ENCODE measurements at regions not wholly inside any gene's neighbourhood (a gene's known extent, or its start where the extent isn't known, plus 50 kb on each side); places are given as distances from the start of the nearest gene placed in this dataset.

GRCh38 chr15:37516621-37517020, 416.3 kb upstream of the MEIS2 start:
- Mint-ChIP-seq H3K27me3 (ENCODE audit: low read depth) (no peaks in the 10 kb centered on the region), H3K27ac (no peak overlapping the region), H3K9me3 (no peaks in the 10 kb centered on the region), H3K4me1 (no peaks in the 10 kb centered on the region), H3K36me3 (ENCODE audit: insufficient read depth in 1 of 3, low read depth in 3 of 3) (no peaks in the 10 kb centered on the region), H3K4me3 (no peak overlapping the region)
- no peak overlapping the region for H3T11ph ChIP-seq (ENCODE audit: low read length)
- no peaks in the 10 kb centered on the region for H3K9me3 ChIP-seq (ENCODE audit: control insufficient read depth, low read depth, low read length)
- H3K79me1 ChIP-seq (ENCODE audit: insufficient read depth, low read depth, low read length, poor library complexity, severe bottlenecking), result no peaks in the 10 kb centered on the region
- H2AK5ac ChIP-seq (ENCODE audit: insufficient read length, low read length), result no peak overlapping the region
- no peak overlapping the region for H3K9ac ChIP-seq (ENCODE audit: extremely low read depth, insufficient read length, low read length)
- no peak overlapping the region for H3K23ac ChIP-seq (ENCODE audit: insufficient read length, low read depth, low read length)
- H4K20me1 ChIP-seq (ENCODE audit: control insufficient read depth, insufficient read depth, insufficient read length), result no peaks in the 10 kb centered on the region
- H2BK12ac ChIP-seq (ENCODE audit: insufficient read length, low read depth, low read length), result no peak overlapping the region
- H2AFZ ChIP-seq (ENCODE audit: low read length), result no peak overlapping the region
- H3K4ac ChIP-seq (ENCODE audit: low read depth, low read length), result no peak overlapping the region
- H3K56ac ChIP-seq (ENCODE audit: insufficient read length, low read depth, low read length), result no peak overlapping the region
- no peak overlapping the region for H2BK5ac ChIP-seq (ENCODE audit: insufficient read length, low read length)
- no peaks in the 10 kb centered on the region for H3K23me2 ChIP-seq (ENCODE audit: insufficient read length, low read depth, low read length, poor library complexity, severe bottlenecking)
- H4K8ac ChIP-seq (replicated peaks; ENCODE audit: insufficient read length, low read depth, low read length), result no peak overlapping the region
- no CpG with 5 or more reads among the region's 3 CpGs for WGBS (ENCODE audit: extremely low coverage, insufficient read length, low lambda C conversion rate)
- no peak overlapping the region for H3K4me2 ChIP-seq (ENCODE audit: insufficient read depth, insufficient read length, low read length)
- no peak for TF ChIP-seq CTCF (conservative IDR thresholded peaks at IDR 0.05)
- H4K91ac ChIP-seq (ENCODE audit: insufficient read length, low read depth, low read length), result no peak overlapping the region
- no peak overlapping the region for H2BK15ac ChIP-seq (ENCODE audit: low read depth, low read length)
- no peaks in the 10 kb centered on the region for H3K4me1 ChIP-seq (ENCODE audit: insufficient read depth, low read length)
- H3K14ac ChIP-seq (ENCODE audit: insufficient read depth, low read length), result no peak overlapping the region
- no peak overlapping the region for H3K27ac ChIP-seq (ENCODE audit: insufficient read length, low read depth, low read length)
- no peak overlapping the region for H3K18ac ChIP-seq (ENCODE audit: insufficient read length, low read depth, low read length)
- no peak overlapping the region for H2BK120ac ChIP-seq (ENCODE audit: low read depth, low read length, poor library complexity, severe bottlenecking)
- no peak overlapping the region for H2BK20ac ChIP-seq (ENCODE audit: low read depth, low read length, poor library complexity, severe bottlenecking)
- DNase-seq, result no peak
- H3K79me2 ChIP-seq (ENCODE audit: insufficient read depth, low read length), result no peaks in the 10 kb centered on the region
- no peaks in the 10 kb centered on the region for H3K27me3 ChIP-seq (ENCODE audit: insufficient read depth, low read length)
- no peak overlapping the region for H4K5ac ChIP-seq (ENCODE audit: insufficient read length, low read depth, low read length)
